NB4 (cell line): ENCODE measurements at regions not wholly inside any gene's neighbourhood (a gene's known extent, or its start where the extent isn't known, plus 50 kb on each side); places are given as distances from the start of the nearest gene placed in this dataset.

Experiments used
- CTCF ChIP-seq: IDR thresholded peaks from one replicate; pipeline ENCODE4 v1.5.1; 2012; ENCODE audit warnings: low read depth, low read length
- POLR2A ChIP-seq: IDR thresholded peaks from 2 replicates; pipeline ENCODE4 v1.6.1; 2011; ENCODE audit warnings: mild to moderate bottlenecking; ENCODE audit not compliant: insufficient read length; ENCODE audit errors: extremely low read depth

GRCh38 chr4:23165669-23166068 lies 472.9 kb downstream of the GBA3 start:
- no peak for TF ChIP-seq CTCF
- TF ChIP-seq POLR2A, result no peak
